HL-60 (cell line): ENCODE measurements at regions not wholly inside any gene's neighbourhood (a gene's known extent, or its start where the extent isn't known, plus 50 kb on each side); places are given as distances from the start of the nearest gene placed in this dataset.

Source experiments
- DNase-seq, 2 experiments: peaks; one replicate each; pipeline ENCODE4 v3.0.0-alpha.2; 2010 to 2020; ENCODE audit warnings: low read depth in 1 of 2, low spot score in 1 of 2
- H3K27ac ChIP-seq: fragments of 250-450 bp; sonication (Bioruptor Pico); replicated peaks from 2 replicates; pipeline ENCODE4 v1.5.1; 2020; ENCODE audit warnings: mild to moderate bottlenecking, moderate library complexity
- H3K27me3 ChIP-seq: fragments of 250-450 bp; sonication (Bioruptor Pico); 2 replicates; pipeline ENCODE4 v1.5.1; 2021; ENCODE audit warnings: mild to moderate bottlenecking, moderate library complexity; ENCODE audit not compliant: insufficient read depth, poor library complexity, severe bottlenecking
- H3K4me3 ChIP-seq: replicated peaks from 2 replicates; pipeline ENCODE4 v1.5.1; 2011; ENCODE audit warnings: mild to moderate bottlenecking, control low read depth, low read length; ENCODE audit not compliant: insufficient read depth
- GABPA ChIP-seq: IDR thresholded peaks from 2 replicates; pipeline ENCODE4 v1.6.1; 2012; ENCODE audit warnings: low read depth
- POLR2AphosphoS5 ChIP-seq: IDR thresholded peaks from 2 replicates; pipeline ENCODE4 v1.6.1; 2012; ENCODE audit warnings: low read depth
- SPI1 ChIP-seq: IDR thresholded peaks from 2 replicates; pipeline ENCODE4 v1.6.1; 2012; ENCODE audit warnings: low read depth, mild to moderate bottlenecking, borderline replicate concordance
- TF ChIP-seq, protein P1 (sequence below): IDR thresholded peaks from 2 replicates; pipeline ENCODE4 v1.6.1; 2012; ENCODE audit warnings: low read depth; ENCODE audit not compliant: insufficient replicate concordance
- TF ChIP-seq, protein P2 (sequence below): IDR thresholded peaks from one replicate; pipeline ENCODE4 v1.5.1; 2011; ENCODE audit warnings: low read length, control low read depth, inconsistent platforms; ENCODE audit not compliant: insufficient read depth

DNA sequence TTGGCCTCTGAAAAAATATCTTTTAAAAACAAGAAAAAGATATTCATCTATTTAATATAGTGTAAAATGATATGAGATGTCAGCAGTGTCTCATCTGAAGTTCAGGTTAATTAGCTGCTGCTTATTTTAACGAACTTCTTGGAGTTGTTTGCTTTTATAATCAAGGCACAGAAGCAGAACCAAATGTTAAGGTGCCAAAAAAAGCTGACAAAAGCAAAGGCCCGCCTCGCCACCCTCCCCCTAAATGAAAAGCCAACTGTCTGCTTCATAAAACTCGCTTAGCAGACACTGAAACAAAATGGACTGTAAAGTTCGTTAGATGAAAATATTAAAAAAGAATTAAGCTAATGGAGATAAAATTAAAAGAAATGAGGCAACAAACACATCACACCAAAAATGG is 562.6 kb downstream of the ZEB2 start:
- H3K4me3 ChIP-seq = no peak overlapping the region
- no peak for TF ChIP-seq GABPA
- no peak for TF ChIP-seq POLR2AphosphoS5
- no peak for TF ChIP-seq SPI1
- TF ChIP-seq, protein P1, sequence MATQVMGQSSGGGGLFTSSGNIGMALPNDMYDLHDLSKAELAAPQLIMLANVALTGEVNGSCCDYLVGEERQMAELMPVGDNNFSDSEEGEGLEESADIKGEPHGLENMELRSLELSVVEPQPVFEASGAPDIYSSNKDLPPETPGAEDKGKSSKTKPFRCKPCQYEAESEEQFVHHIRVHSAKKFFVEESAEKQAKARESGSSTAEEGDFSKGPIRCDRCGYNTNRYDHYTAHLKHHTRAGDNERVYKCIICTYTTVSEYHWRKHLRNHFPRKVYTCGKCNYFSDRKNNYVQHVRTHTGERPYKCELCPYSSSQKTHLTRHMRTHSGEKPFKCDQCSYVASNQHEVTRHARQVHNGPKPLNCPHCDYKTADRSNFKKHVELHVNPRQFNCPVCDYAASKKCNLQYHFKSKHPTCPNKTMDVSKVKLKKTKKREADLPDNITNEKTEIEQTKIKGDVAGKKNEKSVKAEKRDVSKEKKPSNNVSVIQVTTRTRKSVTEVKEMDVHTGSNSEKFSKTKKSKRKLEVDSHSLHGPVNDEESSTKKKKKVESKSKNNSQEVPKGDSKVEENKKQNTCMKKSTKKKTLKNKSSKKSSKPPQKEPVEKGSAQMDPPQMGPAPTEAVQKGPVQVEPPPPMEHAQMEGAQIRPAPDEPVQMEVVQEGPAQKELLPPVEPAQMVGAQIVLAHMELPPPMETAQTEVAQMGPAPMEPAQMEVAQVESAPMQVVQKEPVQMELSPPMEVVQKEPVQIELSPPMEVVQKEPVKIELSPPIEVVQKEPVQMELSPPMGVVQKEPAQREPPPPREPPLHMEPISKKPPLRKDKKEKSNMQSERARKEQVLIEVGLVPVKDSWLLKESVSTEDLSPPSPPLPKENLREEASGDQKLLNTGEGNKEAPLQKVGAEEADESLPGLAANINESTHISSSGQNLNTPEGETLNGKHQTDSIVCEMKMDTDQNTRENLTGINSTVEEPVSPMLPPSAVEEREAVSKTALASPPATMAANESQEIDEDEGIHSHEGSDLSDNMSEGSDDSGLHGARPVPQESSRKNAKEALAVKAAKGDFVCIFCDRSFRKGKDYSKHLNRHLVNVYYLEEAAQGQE = no peak
- TF ChIP-seq, protein P2, sequence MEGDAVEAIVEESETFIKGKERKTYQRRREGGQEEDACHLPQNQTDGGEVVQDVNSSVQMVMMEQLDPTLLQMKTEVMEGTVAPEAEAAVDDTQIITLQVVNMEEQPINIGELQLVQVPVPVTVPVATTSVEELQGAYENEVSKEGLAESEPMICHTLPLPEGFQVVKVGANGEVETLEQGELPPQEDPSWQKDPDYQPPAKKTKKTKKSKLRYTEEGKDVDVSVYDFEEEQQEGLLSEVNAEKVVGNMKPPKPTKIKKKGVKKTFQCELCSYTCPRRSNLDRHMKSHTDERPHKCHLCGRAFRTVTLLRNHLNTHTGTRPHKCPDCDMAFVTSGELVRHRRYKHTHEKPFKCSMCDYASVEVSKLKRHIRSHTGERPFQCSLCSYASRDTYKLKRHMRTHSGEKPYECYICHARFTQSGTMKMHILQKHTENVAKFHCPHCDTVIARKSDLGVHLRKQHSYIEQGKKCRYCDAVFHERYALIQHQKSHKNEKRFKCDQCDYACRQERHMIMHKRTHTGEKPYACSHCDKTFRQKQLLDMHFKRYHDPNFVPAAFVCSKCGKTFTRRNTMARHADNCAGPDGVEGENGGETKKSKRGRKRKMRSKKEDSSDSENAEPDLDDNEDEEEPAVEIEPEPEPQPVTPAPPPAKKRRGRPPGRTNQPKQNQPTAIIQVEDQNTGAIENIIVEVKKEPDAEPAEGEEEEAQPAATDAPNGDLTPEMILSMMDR = no peak
- no peak for DNase-seq
- no peak overlapping the region for H3K27ac ChIP-seq
- no peaks in the 10 kb centered on the region for H3K27me3 ChIP-seq

DNA sequence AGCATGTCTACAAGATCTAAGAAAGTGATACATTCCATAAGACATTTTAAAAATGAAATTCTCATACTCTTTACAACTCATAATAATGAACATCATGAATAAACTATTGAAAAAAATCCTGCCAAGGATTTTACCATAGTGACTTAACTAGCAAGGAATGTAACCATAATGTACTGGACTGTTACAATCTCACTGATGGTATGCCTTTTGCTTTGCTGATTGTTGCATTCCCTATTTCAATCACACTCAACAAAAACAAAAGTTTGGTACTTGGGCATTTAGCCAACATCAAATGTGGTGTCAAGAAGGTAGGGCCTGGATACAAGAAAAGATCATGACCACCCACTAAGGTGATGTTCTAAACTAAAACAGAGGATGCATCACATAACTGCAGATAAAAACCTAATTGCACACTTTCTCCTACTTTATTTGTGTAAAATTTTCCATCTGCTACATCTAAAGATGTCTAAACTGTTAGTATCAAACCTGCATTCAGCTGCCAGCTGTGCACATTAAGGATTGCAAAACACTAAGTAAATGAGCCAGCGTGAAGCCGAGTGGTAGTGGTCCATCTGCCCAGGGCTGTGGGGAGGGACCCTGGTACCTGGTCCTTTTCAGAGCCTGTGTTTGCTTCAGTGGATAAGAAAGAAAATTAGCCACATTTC is 564.4 kb downstream of the ZEB2 start:
- H3K27ac ChIP-seq = no peak overlapping the region
- no peaks in the 10 kb centered on the region for H3K27me3 ChIP-seq
- TF ChIP-seq, protein P1 = no peak
- TF ChIP-seq, protein P2 = no peak
- TF ChIP-seq POLR2AphosphoS5 (no peak), GABPA (no peak), SPI1 (no peak)

DNA sequence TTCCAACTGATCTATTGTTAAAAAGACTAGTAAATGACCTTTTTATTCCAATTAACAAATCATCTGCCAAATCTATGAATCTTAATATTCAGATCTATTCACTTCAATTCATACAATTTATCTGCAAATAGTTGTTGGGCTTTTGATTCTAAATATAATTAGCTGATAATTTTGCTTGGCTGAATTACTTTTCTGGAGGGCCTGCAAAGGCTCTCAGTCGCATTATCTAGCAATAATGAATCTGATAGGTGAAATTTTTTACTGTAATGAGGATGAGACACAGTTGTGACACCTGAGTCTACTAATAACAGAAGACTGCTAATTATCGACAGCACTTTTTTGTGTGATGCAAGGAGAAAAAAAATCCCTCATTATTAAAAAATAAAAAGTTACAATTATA is 565.1 kb downstream of the ZEB2 start:
- no peaks in the 10 kb centered on the region for H3K27me3 ChIP-seq
- no peak for TF ChIP-seq POLR2AphosphoS5
- no peak for TF ChIP-seq SPI1
- TF ChIP-seq, protein P1 = no peak
- TF ChIP-seq, protein P2 = no peak
- no peak for TF ChIP-seq GABPA
- no peak overlapping the region for H3K27ac ChIP-seq
- H3K4me3 ChIP-seq = no peak overlapping the region
- no peak for DNase-seq

More for the DNA sequence above, 564.4 kb downstream of the ZEB2 start:
- DNase-seq = no peak
- no peak overlapping the region for H3K4me3 ChIP-seq
